ENCODE measurements at regions not wholly inside any gene's neighbourhood (a gene's known extent, or its start where the extent isn't known, plus 50 kb on each side); places are given as distances from the start of the nearest gene placed in this dataset.
"Not testable (repeated sequence)": the region's sequence is repeated elsewhere in the genome, so short reads cannot be mapped to it uniquely, and the experiment has no call there.

GRCh38 chr3:184502123-184502667 is 59.4 kb upstream of the EPHB3 start:
- no peak for DNase-seq (ENCODE audit: low spot score)
- in situ Hi-C loops (cut with MboI; ENCODE audit: low pct_unique_long_range_greater_than_20kb, low sequenced_read_pairs, unreplicated experiment), result loop anchor here (25.0 kb wide), 1 partner anchor 90 kb away; no protein-coding TSS in a partner anchor
- no peak for TF ChIP-seq CTCF (IDR thresholded peaks at IDR 0.05; ENCODE audit: extremely low read depth, insufficient read depth, missing control alignments)

GRCh38 chr3:184502841-184503240 is 58.7 kb upstream of the EPHB3 start:
- in situ Hi-C loops (cut with MboI; ENCODE audit: low pct_unique_long_range_greater_than_20kb, low sequenced_read_pairs, unreplicated experiment), result loop anchor here (25.0 kb wide), 1 partner anchor 91 kb away; no protein-coding TSS in a partner anchor
- not testable (repeated sequence) for DNase-seq (ENCODE audit: low spot score)

GRCh38 chr3:184503647-184504046 is 57.9 kb upstream of the EPHB3 start:
- DNase-seq (ENCODE audit: low spot score), result no peak
- TF ChIP-seq CTCF (IDR thresholded peaks at IDR 0.05; ENCODE audit: extremely low read depth, insufficient read depth, missing control alignments), result no peak
- in situ Hi-C loops (cut with MboI; ENCODE audit: low pct_unique_long_range_greater_than_20kb, low sequenced_read_pairs, unreplicated experiment), result loop anchor here (25.0 kb wide), 1 partner anchor 91 kb away; no protein-coding TSS in a partner anchor

GRCh38 chr3:184505076-184505878 is 56.3 kb upstream of the EPHB3 start:
- in situ Hi-C loops (cut with MboI; ENCODE audit: low pct_unique_long_range_greater_than_20kb, low sequenced_read_pairs, unreplicated experiment), result loop anchor here (25.0 kb wide), 1 partner anchor 93 kb away; no protein-coding TSS in a partner anchor
- no peak for DNase-seq (ENCODE audit: low spot score)

GRCh38 chr3:184506561-184506991 is 55.0 kb upstream of the EPHB3 start:
- TF ChIP-seq CTCF (IDR thresholded peaks at IDR 0.05; ENCODE audit: extremely low read depth, insufficient read depth, missing control alignments), result no peak
- no peak for DNase-seq (ENCODE audit: low spot score)
- in situ Hi-C loops (cut with MboI; ENCODE audit: low pct_unique_long_range_greater_than_20kb, low sequenced_read_pairs, unreplicated experiment), result loop anchor here (25.0 kb wide), 1 partner anchor 94 kb away; no protein-coding TSS in a partner anchor

More at GRCh38 chr3:184505076-184505878, 56.3 kb upstream of the EPHB3 start:
- TF ChIP-seq CTCF (IDR thresholded peaks at IDR 0.05; ENCODE audit: extremely low read depth, insufficient read depth, missing control alignments), result no peak

- in situ Hi-C loops (cut with MboI; ENCODE audit: low pct_unique_long_range_greater_than_20kb, low sequenced_read_pairs, unreplicated experiment), result loop anchor here (25.0 kb wide), 1 partner anchor 97 kb away; no protein-coding TSS in a partner anchor
- TF ChIP-seq CTCF (IDR thresholded peaks at IDR 0.05; ENCODE audit: extremely low read depth, insufficient read depth, missing control alignments), result no peak
- no peak for DNase-seq (ENCODE audit: low spot score)
Observed at GRCh38 chr3:184508938-184509337, 52.6 kb upstream of the EPHB3 start.

- DNase-seq (ENCODE audit: low spot score), result no peak
- no peak for TF ChIP-seq CTCF (IDR thresholded peaks at IDR 0.05; ENCODE audit: extremely low read depth, insufficient read depth, missing control alignments)
- in situ Hi-C loops (cut with MboI; ENCODE audit: low pct_unique_long_range_greater_than_20kb, low sequenced_read_pairs, unreplicated experiment), result loop anchor here (25.0 kb wide), 1 partner anchor 99 kb away; no protein-coding TSS in a partner anchor
Observed at GRCh38 chr3:184511741-184512140, 49.8 kb upstream of the EPHB3 start.
